ENCODE measurements at regions not wholly inside any gene's neighbourhood (a gene's known extent, or its start where the extent isn't known, plus 50 kb on each side); places are given as distances from the start of the nearest gene placed in this dataset.

GRCh38 chr1:59051007-59051406 lies 245.9 kb upstream of the FGGY start:
- DNase-seq (ENCODE audit: low read depth in 2 of 2, low spot score in 1 of 2), result no peak

DNA sequence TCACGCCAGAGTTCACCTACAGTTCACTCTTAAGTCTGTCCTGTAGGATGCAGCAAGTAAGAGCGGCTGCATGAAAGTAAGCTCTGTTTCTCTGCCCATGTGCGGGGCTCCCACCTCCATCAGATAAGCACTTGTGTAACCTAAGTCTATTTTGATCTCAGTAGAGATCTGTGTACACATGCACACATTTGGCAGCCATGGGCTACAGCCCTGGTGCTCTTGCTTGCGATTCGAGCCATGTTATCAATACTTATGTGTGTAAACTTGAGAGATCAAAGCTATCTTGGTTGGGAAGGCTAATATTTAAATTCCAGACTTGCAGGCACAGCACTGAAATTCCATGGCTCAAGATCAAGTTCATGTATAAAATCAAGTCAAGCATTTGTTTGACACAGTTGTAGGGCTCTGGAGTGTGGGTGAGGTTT lies 244.7 kb upstream of the FGGY start:
- no peak for DNase-seq (ENCODE audit: low read depth in 2 of 2, low spot score in 1 of 2)

DNA sequence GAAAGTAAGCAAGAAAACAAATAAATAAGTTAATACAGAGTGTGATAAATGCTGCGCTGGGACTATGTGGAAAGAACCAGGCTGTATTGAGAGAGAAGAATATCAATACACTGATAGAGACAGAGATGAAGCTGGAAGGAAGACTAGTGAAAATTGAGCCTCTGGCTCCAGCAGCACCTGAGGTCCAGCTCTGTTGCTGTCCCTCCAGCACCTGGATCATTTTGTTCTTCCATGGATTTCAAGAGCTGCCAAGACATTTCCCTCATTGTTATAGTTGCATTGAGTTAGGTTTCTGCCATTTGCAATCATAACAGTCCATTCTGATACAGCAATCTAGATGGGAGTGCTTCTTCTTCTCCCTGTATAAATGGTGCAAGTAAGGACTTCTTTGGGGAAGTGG lies 242.7 kb upstream of the FGGY start:
- DNase-seq (ENCODE audit: low read depth in 2 of 2, low spot score in 1 of 2), result no peak

- no peak for DNase-seq (ENCODE audit: low read depth in 2 of 2, low spot score in 1 of 2)
Measured at GRCh38 chr1:59055908-59056719, 240.8 kb upstream of the FGGY start.

DNA sequence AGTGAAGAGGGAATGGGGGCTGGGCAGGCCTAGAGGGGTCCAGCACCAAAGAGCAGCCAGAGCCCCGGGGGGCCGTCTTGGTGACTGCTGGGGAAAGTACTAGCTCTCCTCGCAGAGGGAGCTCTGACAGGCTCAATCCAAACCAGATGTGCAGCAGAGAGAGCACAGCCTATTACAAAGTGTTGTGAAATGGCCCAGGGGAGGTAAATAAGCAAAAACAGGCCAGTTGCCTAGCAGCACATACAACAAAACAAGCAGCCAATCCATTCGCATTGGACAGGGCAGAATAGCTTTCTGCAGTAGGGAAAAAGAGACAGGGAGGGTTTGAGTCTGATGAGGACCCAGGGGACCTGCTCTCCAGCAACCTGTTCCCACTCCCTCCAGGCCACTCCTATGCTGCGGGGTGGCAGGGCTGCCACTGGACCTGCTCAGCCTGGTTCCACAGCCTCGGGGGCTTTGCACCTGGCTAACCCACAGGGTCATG lies 239.6 kb upstream of the FGGY start:
- DNase-seq (ENCODE audit: low read depth in 2 of 2, low spot score in 1 of 2), result no peak

GRCh38 chr1:59057796-59058195 lies 239.1 kb upstream of the FGGY start:
- DNase-seq (ENCODE audit: low read depth in 2 of 2, low spot score in 1 of 2), result no peak

DNA sequence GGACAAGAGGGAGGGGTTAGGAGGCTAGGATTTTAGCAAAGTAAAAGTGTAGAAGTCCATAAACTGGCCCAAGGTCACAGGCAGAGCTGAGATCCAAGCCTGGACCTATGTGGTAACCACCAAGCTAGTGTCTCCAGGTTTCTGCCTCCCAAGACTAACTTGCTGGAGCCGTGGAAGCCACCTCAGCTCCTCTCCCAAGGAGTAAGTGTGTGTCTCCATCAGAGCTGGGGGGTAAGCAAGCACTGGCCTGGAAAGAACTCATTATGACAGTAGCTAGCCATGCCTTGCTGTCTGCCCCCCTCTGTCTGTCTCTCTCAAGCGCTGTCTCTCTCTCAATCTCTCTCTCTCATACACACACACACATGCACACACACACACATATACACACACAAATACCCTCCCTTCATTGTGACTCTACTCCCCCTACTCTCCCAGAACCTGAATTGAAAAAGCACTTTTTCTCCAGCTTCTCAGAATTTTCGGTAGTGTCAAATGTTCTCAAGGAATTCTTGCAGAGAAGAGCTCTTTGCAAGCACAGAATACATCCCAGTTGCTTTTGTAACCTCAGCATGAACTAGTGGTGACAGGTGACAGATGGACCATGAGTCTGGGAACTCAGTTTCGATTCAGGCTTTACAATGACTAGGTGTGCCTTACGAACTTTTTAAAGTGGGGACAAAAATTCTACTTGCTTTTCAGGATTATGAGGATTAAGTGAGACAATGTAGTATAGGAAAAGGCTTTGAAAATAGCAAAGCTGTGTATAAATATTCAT lies 238.0 kb upstream of the FGGY start:
- DNase-seq (ENCODE audit: low read depth in 2 of 2, low spot score in 1 of 2), result no peak

DNA sequence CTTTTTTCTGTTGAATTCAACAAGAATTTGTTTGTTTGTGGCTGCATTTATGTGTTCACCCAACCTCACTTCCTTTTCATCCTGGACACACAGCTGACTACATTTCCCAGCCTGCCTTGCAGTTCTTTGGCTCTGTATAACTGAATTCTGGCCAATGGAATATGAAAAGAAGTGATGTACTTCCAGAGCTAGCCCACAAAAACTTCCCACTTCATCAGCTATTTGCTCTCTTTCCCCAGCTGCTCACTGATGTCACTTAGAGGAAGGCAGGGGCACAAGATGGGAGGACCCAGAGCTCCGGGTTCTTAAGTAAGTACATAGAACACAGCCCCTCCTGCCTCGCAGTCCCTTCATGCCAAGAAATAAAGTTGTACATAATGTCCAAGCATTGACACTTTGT lies 235.0 kb upstream of the FGGY start:
- DNase-seq (ENCODE audit: low read depth in 2 of 2, low spot score in 1 of 2), result no peak

DNA sequence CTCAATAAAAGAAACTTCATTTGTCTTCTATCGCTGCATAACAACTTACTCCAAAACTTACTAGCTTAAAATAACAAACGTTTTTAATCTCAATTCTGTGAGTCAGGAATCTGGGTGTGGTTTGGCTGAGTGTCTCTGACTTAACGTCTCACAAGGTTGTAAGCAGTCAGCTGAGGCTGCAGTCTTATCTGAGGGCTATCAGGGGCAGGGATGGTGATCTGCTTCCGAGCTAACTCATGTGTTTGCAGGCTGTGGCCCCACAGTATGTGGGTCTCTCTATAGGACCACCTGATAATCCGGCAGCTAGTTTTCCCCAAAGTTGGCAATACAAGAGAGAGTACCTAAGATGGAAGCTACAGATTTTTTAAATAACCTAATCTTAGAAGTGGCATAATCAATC lies 234.2 kb upstream of the FGGY start:
- no peak for DNase-seq (ENCODE audit: low read depth in 2 of 2, low spot score in 1 of 2)

DNA sequence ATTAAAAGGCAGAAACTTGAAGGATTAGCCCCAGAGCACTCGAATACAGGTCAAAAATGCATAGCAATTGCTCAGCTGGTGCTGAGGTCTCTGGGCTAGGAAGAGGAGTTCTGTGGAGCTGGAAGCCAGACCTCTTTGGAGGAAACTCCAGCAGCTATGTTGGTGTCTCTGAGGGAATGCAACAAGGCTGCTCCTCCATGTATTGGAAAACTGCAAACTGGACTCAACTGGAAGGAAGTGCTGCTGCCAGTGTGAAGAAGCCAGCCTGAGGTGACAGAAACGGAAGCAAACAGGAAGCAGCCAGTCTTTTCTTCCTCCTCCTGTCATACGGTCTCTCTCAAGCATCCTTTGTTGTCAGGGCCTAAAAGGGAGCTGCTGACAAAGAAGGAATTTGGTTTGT lies 233.4 kb upstream of the FGGY start:
- DNase-seq (ENCODE audit: low read depth in 2 of 2, low spot score in 1 of 2), result no peak

DNA sequence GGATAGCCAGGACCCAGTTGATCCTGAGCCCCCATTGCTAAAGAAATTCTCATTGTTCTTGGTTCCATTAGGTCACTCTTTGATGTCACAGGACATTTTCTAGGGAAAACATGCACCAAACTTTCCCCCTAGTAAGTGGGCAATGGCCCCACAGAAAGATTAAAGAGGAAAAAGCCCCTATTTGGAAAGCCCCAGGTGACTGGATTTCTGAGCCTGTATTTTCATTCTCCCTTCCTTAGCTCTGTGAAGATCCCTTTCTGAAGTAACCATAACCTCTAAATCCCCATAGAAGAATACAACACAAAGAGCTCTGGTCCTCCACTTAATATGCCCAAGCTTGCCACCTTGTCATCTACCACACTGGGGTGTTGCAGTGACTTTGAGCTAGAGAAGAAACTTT lies 232.3 kb upstream of the FGGY start:
- DNase-seq (ENCODE audit: low read depth in 2 of 2, low spot score in 1 of 2), result no peak

- DNase-seq (ENCODE audit: low read depth in 2 of 2, low spot score in 1 of 2), result no peak
Measured at GRCh38 chr1:59066236-59066635, 230.7 kb upstream of the FGGY start.

DNA sequence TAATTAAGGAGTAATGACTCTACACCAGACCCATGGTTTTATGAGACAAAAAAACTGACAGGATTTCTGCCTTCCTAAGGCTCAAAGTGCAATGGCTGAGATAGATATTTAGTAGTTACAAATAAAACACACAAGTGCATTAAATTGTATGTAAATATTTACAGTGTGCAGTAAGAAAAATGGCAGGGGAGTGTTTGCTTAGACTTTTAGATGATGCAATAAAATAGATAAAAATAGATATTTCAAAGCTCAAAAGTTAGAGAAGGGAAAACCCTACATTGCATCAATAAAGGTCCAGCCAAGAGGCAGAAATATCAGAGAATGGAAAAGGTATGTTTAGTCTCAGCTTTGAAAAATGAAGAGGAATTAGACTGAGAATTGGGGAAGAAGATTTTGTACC lies 226.3 kb upstream of the FGGY start:
- DNase-seq (ENCODE audit: low read depth in 2 of 2, low spot score in 1 of 2), result no peak

GRCh38 chr1:59071289-59071688 lies 225.6 kb upstream of the FGGY start:
- no peak for DNase-seq (ENCODE audit: low read depth in 2 of 2, low spot score in 1 of 2)

- DNase-seq (ENCODE audit: low read depth in 2 of 2, low spot score in 1 of 2), result no peak
Measured at GRCh38 chr1:59071876-59072582, 224.9 kb upstream of the FGGY start.

GRCh38 chr1:59072583-59072947 lies 224.3 kb upstream of the FGGY start:
- no peak for DNase-seq (ENCODE audit: low read depth in 2 of 2, low spot score in 1 of 2)

DNA sequence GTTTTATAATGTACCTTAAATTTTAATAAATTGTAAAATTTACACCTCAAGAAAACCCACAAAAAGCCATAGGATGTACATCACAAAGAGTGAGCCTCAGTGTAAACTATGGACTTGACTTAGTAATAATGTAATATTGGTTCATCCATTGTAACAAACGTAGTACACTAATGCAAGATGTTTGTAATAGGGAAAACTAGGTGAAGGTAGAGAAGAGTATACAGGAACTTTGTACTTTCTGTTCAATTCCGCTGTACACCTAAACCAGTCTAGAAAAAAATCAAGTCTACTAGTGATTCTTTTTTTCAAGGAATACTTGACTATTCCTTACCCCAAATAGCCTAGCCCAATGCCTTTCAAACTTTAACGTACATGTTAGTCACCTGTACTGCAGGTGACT lies 222.3 kb upstream of the FGGY start:
- DNase-seq (ENCODE audit: low read depth in 2 of 2, low spot score in 1 of 2), result no peak

DNA sequence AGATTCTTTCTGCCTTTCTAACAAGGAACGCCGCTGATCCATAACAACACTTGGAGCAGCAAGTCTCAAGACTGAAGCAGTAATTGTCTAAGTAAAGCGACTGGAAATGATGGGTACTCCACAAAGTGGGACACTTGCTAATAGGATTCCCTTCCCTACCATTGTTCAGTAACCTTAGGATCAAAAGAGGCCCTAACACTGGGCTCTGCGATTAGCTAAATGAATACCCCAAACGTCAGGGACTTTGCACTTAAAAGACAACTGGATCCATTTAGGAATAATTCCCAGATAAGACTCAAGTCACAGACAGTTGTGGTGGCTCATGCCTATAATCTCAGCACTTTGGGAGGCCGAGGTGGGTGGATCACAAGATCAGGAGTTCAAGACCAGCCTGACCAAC lies 221.9 kb upstream of the FGGY start:
- DNase-seq (ENCODE audit: low read depth in 2 of 2, low spot score in 1 of 2), result no peak

DNA sequence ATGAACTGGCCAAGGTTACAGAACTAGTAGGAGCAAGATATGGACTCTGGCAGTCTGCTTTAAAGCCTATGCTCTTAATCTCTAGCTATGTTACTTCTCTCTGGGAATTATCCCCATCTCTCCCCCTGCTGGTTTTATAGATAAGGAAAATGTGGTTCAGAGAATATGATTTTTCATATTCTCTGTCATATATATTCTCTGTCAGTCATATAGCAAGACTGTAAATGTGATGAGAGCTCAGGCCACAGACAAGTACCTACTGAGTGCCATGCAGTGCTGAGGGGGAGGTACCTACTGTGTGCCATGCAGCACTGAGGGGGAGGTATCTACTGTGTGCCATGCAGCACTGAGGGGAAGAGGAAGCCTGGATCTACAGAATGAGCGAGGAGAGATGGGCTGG lies 220.3 kb upstream of the FGGY start:
- no peak for DNase-seq (ENCODE audit: low read depth in 2 of 2, low spot score in 1 of 2)

DNA sequence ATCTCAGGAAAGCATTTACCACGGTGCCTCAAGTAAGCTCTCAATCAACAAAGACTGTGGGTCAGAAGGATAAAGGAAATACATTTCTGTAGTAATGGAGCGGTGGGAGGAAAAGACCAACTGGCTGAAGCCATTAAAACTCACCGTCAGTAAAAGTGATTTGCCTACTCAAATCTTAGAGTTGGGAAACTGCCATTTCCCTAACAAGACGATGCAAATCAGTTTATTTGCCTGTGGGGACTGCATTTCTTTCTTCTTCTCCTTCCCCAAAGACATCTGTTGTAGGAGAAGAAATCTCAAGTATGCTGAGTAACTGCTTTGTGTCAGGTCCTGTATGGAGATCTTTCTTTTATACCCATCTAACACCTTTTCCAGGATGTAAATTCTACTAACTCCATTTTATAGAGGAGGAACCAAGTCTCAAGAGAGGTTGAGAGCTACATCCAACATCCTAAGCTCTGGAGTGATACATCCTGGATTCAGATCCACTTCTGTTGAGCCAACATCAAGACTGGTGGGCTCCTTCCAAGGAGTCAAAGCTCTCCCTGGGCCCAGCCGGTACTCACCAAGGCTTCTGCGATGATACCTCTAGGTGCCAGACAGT lies 219.3 kb upstream of the FGGY start:
- DNase-seq (ENCODE audit: low read depth in 2 of 2, low spot score in 1 of 2), result no peak

- no peak for DNase-seq (ENCODE audit: low read depth in 2 of 2, low spot score in 1 of 2)
Measured at GRCh38 chr1:59078070-59078800, 218.7 kb upstream of the FGGY start.
